ENCODE measurements at regions not wholly inside any gene's neighbourhood (a gene's known extent, or its start where the extent isn't known, plus 50 kb on each side); places are given as distances from the start of the nearest gene placed in this dataset.

- DNase-seq = no peak
These were observed 298.1 kb upstream of the NEBL start for GRCh38 chr10:21195252-21195651.

DNA sequence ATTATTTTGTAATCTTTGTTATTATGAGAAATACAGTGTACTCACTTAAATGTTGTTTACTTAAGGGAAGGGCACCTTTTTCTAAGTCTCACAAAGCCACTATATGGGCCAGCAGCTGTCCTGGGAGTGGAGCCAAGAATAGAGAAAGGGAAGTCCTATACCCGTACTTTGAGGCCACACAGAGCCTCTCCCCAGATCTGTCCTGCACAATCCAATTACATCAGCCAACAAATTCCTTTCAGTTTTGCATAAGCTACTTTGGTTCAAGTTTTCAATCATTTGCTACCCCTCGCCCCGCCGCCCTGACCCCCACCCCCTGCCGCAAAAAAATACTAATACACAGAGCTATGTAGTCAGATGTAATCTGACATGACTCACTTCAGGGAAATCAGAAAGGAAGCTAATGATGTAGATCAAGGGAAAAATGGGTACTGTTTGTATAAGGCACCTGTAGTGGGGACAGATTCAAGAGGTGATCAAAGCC lies 297.4 kb upstream of the NEBL start:
- DNase-seq = no peak

DNA sequence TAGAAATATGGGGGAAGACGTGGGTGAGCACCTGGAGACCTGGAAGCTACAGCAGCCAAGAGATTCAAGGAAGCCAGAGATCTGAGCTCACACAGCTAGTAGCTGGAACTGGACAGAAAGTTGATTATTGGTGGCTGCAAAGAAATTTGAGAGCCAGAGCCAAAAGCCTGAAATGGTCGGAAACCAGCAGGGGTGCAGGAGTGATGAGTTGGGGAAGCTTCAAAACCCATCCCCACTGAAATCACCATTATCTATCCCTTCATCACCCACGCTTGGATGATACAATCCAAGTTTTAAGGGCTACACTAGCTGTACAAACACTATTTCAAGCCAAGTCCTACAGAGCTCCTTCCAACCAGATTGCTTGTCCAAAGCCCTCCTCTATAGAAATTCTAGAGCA lies 296.1 kb upstream of the NEBL start:
- no peak for DNase-seq

- no peak for DNase-seq
These were observed 294.4 kb upstream of the NEBL start for GRCh38 chr10:21191512-21191911.

GRCh38 chr10:21184984-21185383 lies 287.9 kb upstream of the NEBL start:
- DNase-seq = no peak

- no peak for DNase-seq
These were observed 287.1 kb upstream of the NEBL start for GRCh38 chr10:21184216-21184615.

GRCh38 chr10:21183025-21183424 lies 285.9 kb upstream of the NEBL start:
- DNase-seq = no peak

DNA sequence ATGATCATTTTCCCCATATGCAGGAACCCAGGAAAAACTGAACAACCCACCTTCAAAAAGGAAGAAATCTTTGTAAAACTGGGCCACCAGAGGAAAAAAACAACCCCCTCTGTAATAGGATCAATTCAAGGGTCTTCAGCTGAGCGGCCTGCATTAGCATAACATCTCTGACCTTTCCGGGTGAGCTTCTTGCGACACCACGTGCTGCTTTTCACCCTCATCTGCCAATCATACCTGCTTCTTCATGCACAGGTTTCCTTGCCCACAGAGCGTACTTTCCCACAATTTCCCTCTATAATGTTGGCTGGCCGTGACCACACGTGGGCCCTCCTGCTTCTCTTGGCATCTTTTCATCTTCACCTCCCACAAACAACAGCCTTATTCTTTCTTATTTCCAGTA lies 284.3 kb upstream of the NEBL start:
- no peak for DNase-seq

DNA sequence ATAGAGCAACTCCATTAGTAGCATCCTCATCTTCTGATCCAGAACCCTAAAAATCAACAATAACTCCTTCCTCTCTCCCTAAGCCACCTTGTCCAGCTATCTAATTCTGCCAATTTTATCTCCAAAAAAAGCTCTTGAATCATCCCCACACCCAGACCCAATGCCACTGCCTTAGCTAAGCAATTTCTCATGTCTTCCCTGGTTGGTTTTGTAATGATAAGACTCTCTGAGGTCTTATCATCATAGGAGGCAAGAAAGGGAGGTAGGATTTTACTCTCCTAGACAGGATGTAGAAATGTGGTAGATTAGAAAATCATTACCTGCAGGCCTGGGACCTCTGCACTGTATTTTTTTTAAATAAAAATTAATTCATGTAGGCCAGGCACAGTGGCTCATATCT lies 283.5 kb upstream of the NEBL start:
- DNase-seq = no peak

- no peak for DNase-seq
These were observed 279.9 kb upstream of the NEBL start for GRCh38 chr10:21176934-21177480.

DNA sequence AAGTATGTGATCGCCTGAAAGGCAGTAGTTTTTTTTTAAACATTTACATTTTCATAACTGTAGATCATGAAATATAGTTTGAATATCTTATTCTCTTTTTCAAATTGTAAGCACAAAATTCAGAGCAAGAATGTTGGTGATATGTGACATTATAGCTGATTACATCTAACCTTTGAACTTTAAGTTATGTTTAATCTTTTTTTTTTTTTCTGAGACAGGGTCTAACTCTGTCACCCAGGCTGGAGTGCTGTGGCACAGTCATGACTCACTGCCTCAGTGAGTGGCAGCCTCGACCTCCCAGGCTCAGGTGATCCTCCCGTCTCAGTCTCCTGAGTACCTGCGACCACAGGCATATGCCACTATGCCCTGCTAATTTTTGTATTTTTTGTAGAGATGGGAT lies 278.7 kb upstream of the NEBL start:
- no peak for DNase-seq

GRCh38 chr10:21174715-21175495 lies 277.8 kb upstream of the NEBL start:
- DNase-seq = no peak

DNA sequence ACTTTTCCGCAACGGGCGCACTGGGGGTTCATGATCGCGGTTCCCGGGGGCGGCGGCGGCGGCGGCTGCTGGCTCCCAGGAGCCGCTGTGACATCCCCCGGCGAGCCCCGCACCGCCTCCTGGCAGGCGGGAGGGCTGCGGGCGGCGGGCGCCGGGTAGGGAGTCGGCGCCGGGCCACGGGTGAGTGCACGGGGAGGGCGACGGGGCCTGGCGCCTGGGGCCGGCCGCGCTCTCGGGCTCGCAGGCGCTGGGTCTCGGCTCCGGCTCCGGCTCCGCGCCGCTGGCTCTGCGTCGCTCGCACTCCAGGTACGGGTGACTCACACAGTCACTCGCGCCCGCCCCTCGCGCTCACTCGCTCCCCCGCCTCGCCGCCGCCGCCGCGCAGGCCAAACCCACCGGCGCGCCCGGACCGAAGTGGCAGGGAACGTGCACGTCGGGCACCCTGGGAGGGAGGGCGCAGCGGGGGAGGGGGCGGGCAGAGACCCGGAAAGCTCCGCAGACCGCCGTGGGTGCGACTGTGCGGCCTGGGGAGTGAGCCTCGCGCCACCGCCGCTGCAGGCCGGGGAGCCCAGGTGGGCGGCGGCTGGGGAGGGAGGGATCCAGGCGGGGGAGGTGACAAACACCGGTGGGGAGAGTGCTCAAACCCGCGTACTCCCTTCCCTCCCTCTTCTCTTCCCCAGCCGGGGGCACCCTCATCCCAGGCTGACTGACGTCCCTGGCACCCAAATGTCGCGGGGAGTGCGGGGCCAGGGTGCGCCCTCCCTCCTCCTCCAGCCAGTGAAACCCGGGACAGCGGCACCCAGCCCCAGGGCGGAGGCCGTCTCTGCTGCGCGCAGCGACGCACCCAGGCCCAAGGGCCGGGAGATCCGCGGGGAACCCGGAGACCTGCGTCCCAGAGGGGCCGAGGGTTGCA lies 276.9 kb upstream of the NEBL start:
- peak; percentile 64 to 65 for DNase-seq

DNA sequence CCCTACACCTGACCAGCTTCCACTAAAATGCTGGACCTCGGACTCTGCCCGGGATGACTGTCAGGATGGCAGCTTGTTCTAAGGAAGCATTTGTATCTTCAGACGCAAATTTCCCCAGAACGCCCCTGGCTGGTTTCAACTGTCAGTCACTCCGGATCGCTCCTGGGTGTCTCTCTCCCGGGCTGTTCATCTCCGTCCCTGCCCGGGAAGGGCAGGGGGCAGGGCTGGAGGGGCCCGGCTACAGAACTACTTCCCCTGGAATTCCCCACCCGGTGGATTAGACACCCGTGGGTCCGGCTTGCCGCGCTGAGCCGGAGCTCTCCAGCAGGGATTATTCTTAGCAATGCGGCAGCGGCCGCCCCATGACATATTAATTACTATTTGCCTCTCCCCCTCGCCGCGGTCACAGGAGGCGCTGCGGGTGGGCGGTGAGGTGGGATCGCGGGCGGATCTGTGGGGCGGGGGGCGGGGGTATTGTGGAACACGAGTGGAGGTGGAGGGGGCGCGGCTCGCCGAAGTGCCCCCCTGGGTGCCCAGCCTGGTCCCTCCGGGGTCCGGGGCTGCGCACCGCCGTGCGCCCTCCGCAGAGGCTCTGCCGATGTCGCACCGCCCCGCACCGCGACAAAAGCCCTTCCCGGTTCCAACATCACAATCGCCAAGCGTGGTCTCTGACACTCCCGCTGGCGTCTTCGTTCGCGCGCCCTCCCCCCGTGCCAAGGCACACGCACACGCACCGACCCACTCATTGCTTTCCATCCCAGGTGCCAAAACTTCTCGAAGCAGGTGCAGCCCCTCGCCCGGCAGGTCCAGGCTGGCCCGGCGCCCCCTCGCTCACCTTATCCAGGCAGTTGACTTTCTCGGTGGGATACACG lies 276.1 kb upstream of the NEBL start:
- peak in 1 of 2 experiments; percentile 17 for DNase-seq

DNA sequence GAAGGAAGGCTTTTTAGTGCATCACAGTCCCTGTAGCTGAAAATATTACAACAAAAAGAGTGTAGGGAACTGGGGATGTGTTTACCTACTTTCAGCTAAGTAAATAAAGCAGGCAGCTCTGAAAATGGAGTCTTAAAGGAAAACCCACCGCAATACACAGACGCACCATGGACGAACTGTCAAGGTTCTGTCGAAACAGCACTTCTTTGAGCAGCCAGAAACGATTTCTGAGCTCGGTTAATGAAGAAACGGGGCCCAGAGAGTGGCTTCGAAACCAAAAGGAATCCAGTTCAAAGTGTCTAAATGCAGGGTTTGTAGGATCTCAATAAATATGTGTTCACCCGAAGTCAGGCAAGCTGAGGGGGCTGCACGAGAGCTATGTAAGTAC lies 275.4 kb upstream of the NEBL start:
- no peak for DNase-seq

DNA sequence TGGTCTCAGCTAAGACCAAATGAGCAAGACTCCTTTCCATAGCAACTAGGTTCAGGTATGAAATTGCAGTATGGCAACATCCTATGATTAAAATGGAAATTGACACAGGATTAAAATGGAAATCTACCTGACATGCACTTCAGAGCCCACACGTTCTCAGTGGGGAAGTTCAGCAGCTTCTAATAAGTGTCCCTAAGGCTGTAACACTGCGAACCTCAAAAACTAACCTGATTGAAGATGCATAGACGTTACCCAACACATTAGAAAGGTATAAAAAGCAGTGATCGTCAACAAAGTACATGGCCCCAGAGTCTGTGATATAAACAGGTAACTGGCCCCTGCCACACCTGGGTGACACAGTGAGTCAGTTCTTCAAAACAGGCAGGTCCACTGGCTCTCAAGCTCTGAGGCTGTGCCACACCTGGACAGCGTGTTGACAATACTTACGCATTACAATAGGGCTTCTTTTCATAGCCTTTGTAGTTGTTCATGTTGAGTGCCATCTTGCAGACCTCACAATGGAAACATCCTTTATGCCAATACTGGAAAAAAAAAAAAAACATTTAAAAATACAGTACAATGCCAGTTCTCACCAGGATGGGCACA lies 274.9 kb upstream of the NEBL start:
- no peak for DNase-seq

DNA sequence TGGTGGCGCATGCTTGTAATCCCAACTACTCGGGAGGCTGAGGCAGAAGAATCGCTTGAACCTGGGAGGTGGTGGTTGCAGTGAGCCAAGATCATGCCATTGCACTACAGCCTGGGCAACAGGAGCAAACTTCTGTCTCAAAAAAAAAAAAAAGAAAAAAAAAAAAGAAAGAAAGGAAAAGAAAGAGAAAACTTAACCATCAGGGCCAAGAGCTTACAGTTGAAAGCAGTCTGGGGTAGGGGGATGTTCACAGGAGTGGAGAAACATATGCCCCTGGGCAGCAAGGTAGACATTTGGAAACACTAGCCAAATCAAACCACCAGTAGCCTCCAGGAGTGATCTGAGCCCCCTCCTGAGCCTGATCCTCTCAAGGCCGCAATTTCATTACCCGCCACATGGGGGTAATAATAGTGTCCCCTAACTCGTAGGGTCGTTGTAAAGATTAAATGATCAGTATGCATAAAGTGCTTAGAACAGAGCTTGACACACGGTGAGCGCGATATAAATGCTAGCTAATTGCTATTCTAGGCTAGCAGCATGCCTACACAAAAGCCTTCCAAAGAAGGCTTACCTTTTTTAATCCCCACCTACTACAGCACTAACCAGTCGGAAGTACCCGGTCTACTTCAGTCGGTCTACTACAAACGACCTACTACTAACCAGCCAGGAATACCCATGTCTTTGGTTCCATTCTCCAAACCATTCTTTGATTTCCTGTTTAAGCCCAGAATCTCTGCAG lies 274.3 kb upstream of the NEBL start:
- peak; percentile 20 for DNase-seq

DNA sequence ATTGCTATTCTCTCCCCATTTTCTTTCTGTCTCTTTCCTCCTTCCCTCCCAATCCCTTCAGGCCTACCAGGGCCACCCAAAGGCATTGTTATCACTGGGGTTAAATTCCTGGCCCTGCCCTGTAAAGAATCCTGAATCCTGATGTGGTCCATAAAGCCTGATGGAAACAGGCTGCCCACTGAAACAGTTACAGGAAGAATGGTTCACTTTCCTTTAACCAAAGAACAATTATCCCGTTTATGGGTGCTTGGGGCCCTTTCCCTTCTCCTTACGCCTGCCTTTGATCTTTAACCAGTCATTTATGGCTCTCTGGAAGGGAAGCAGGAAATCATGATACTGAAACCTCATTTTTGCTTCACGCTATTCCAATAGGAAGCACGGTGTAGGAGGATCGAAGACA lies 273.1 kb upstream of the NEBL start:
- DNase-seq = no peak

GRCh38 chr10:21169271-21169670 lies 272.2 kb upstream of the NEBL start:
- no peak for DNase-seq

DNA sequence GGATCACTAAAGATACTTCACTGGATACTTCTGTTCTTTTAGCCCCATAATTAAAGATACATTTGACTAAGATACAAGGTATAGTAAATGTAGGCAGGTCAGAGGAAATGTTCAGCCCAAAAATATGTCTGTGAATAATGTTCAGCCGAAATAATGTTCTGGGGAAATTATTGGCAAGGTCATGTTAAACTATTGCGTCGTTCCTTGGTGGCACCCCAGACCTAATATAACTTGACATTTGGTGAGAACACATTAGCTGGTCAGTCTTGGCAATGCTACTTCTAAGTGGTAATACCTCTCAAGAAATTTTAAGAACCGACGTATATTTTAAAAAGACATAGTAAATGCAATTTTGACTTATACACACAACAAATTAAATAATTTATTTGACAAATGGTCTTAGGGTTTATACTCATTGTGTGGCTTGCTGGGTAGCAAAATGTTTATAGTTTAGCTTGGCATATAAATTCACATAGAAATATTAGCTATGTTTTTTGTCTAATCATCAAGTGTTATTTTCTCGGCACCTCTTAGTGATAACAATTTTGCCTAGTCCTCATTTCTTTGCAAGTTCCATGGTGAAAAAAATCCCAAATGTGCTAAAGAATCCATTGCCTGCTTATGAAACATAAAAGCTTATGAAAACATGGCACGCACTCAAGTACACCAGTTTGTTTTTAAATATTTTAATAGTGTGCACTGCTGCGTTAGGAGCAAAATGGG lies 270.3 kb upstream of the NEBL start:
- no peak for DNase-seq

All from activated T-cell treated with anti-CD3 and anti-CD28 coated beads, Interleukin-2, amount 50 U/mL, for 48 hours (primary cell).